ENCODE measurements at regions not wholly inside any gene's neighbourhood (a gene's known extent, or its start where the extent isn't known, plus 50 kb on each side); places are given as distances from the start of the nearest gene placed in this dataset.

- no peaks in the 10 kb centered on the region for H4K20me1 ChIP-seq (ENCODE audit: low read depth, low read length)
- H3F3A ChIP-seq (ENCODE audit: insufficient read depth), result no peaks in the 10 kb centered on the region
- TF ChIP-seq CTCF (IDR thresholded peaks at IDR 0.05; ENCODE audit: insufficient read depth, low read length, poor library complexity, severe bottlenecking) (no peak), EZH2phosphoT487 (conservative IDR thresholded peaks at IDR 0.05; ENCODE audit: low read length) (no peak)
- no peak overlapping the region for H3K4me2 ChIP-seq (ENCODE audit: low read depth, low read length, poor library complexity, severe bottlenecking)
- H3K27me3 ChIP-seq (ENCODE audit: low read length), result no peaks in the 10 kb centered on the region
- no peak overlapping the region for H3K27ac ChIP-seq (ENCODE audit: low read depth, low read length)
- H2AFZ ChIP-seq (ENCODE audit: low read depth, low read length, severe bottlenecking), result no peak overlapping the region
- H3K36me3 ChIP-seq (ENCODE audit: low read length), result no peaks in the 10 kb centered on the region
- H3K9me3 ChIP-seq (ENCODE audit: insufficient read depth, low read length), result no peaks in the 10 kb centered on the region
- H3K4me3 ChIP-seq (ENCODE audit: insufficient read depth, low read length, poor library complexity, severe bottlenecking), result no peak overlapping the region
- H3K79me2 ChIP-seq (ENCODE audit: insufficient read depth, low read length), result no peaks in the 10 kb centered on the region
- H3K9ac ChIP-seq (ENCODE audit: low read length), result no peak overlapping the region
- no peaks in the 10 kb centered on the region for H3K9me2 ChIP-seq (replicated peaks; ENCODE audit: insufficient read depth, low read length)
Measured at GRCh38 chr2:71949537-71949798, 198.2 kb downstream of the CYP26B1 start.

- no peaks in the 10 kb centered on the region for H3F3A ChIP-seq (ENCODE audit: insufficient read depth)
- H2AFZ ChIP-seq (ENCODE audit: low read depth, low read length, severe bottlenecking), result no peak overlapping the region
- no peaks in the 10 kb centered on the region for H4K20me1 ChIP-seq (ENCODE audit: low read depth, low read length)
- no peaks in the 10 kb centered on the region for H3K79me2 ChIP-seq (ENCODE audit: insufficient read depth, low read length)
- H3K9ac ChIP-seq (ENCODE audit: low read length), result no peak overlapping the region
- no peaks in the 10 kb centered on the region for H3K36me3 ChIP-seq (ENCODE audit: low read length)
- no peak overlapping the region for H3K4me3 ChIP-seq (ENCODE audit: insufficient read depth, low read length, poor library complexity, severe bottlenecking)
- no peaks in the 10 kb centered on the region for H3K9me2 ChIP-seq (replicated peaks; ENCODE audit: insufficient read depth, low read length)
- no peak overlapping the region for H3K4me2 ChIP-seq (ENCODE audit: low read depth, low read length, poor library complexity, severe bottlenecking)
- no peaks in the 10 kb centered on the region for H3K27me3 ChIP-seq (ENCODE audit: low read length)
- H3K9me3 ChIP-seq (ENCODE audit: insufficient read depth, low read length), result no peaks in the 10 kb centered on the region
- H3K27ac ChIP-seq (ENCODE audit: low read depth, low read length), result no peak overlapping the region
- TF ChIP-seq EZH2phosphoT487 (conservative IDR thresholded peaks at IDR 0.05; ENCODE audit: low read length) (no peak), CTCF (IDR thresholded peaks at IDR 0.05; ENCODE audit: insufficient read depth, low read length, poor library complexity, severe bottlenecking) (no peak)
Measured at GRCh38 chr2:71948781-71949536, 198.7 kb downstream of the CYP26B1 start.

GRCh38 chr2:71947809-71948208, 199.9 kb downstream of the CYP26B1 start:
- Histone ChIP-seq H4K20me1 (ENCODE audit: low read depth, low read length) (no peaks in the 10 kb centered on the region), H3K27me3 (ENCODE audit: low read length) (no peaks in the 10 kb centered on the region), H3F3A (ENCODE audit: insufficient read depth) (no peaks in the 10 kb centered on the region), H3K9me2 (replicated peaks; ENCODE audit: insufficient read depth, low read length) (no peaks in the 10 kb centered on the region), H2AFZ (ENCODE audit: low read depth, low read length, severe bottlenecking) (no peak overlapping the region), H3K9ac (ENCODE audit: low read length) (no peak overlapping the region), H3K9me3 (ENCODE audit: insufficient read depth, low read length) (no peaks in the 10 kb centered on the region), H3K4me3 (ENCODE audit: insufficient read depth, low read length, poor library complexity, severe bottlenecking) (no peak overlapping the region), H3K27ac (ENCODE audit: low read depth, low read length) (no peak overlapping the region), H3K4me2 (ENCODE audit: low read depth, low read length, poor library complexity, severe bottlenecking) (no peak overlapping the region), H3K79me2 (ENCODE audit: insufficient read depth, low read length) (no peaks in the 10 kb centered on the region), H3K36me3 (ENCODE audit: low read length) (no peaks in the 10 kb centered on the region)
- TF ChIP-seq EZH2phosphoT487 (conservative IDR thresholded peaks at IDR 0.05; ENCODE audit: low read length) (no peak), CTCF (IDR thresholded peaks at IDR 0.05; ENCODE audit: insufficient read depth, low read length, poor library complexity, severe bottlenecking) (no peak)
